GM23338 (cell line): ENCODE measurements at regions not wholly inside any gene's neighbourhood (a gene's known extent, or its start where the extent isn't known, plus 50 kb on each side); places are given as distances from the start of the nearest gene placed in this dataset.

Source experiments
- ATAC-seq: fragments of 200-7000 bp; cut with Tn5 transposase; 3 replicates; pipeline ENCODE4 v1.9.1; 2020
- DNase-seq: peaks from one replicate; pipeline ENCODE4 v3.0.0-alpha.2; 2015; ENCODE audit warnings: low spot score
- H2AFZ ChIP-seq: fragments of 200-600 bp; sonication (generic); 2 replicates; pipeline ENCODE4 v1.8.0; 2016; ENCODE audit warnings: antibody characterized with exemption, mild to moderate bottlenecking, moderate library complexity
- H3F3A ChIP-seq: fragments of 200-600 bp; sonication (generic); replicated peaks from 2 replicates; pipeline ENCODE4 v1.8.0; 2017; ENCODE audit warnings: antibody characterized with exemption, mixed run types, low read depth
- H3K27ac ChIP-seq: fragments of 200-600 bp; sonication (generic); 2 replicates; pipeline ENCODE4 v1.6.1; 2016; ENCODE audit warnings: low read depth
- H3K27me3 ChIP-seq: fragments of 200-600 bp; sonication (generic); 2 replicates; pipeline ENCODE4 v1.8.0; 2016; ENCODE audit warnings: mild to moderate bottlenecking, mixed run types, moderate library complexity; ENCODE audit not compliant: insufficient read depth
- H3K36me3 ChIP-seq: fragments of 200-600 bp; sonication (generic); 2 replicates; pipeline ENCODE4 v1.8.0; 2016; ENCODE audit warnings: mild to moderate bottlenecking; ENCODE audit not compliant: insufficient read depth
- H3K4me1 ChIP-seq: fragments of 200-600 bp; sonication (generic); 2 replicates; pipeline ENCODE4 v1.8.0; 2016; ENCODE audit warnings: mild to moderate bottlenecking, moderate library complexity; ENCODE audit not compliant: insufficient read depth
- H3K4me2 ChIP-seq: fragments of 200-600 bp; sonication (generic); 2 replicates; pipeline ENCODE4 v1.7.1; 2017; ENCODE audit warnings: mixed run types
- H3K4me3 ChIP-seq: fragments of 200-600 bp; sonication (generic); 2 replicates; pipeline ENCODE4 v1.6.1; 2016; ENCODE audit warnings: mixed run types
- H3K79me2 ChIP-seq: fragments of 200-600 bp; sonication (generic); replicated peaks from 2 replicates; pipeline ENCODE4 v1.8.0; 2017; ENCODE audit warnings: mild to moderate bottlenecking; ENCODE audit not compliant: insufficient read depth
- H3K9me2 ChIP-seq: fragments of 200-600 bp; sonication (generic); 2 replicates; pipeline ENCODE4 v1.8.0; 2017; ENCODE audit not compliant: insufficient read depth
- H4K20me1 ChIP-seq: fragments of 200-600 bp; sonication (generic); replicated peaks from 2 replicates; pipeline ENCODE4 v1.8.0; 2017; ENCODE audit warnings: mild to moderate bottlenecking; ENCODE audit not compliant: insufficient read depth
- H3K27ac Mint-ChIP-seq: 2 replicates; pipeline ENCODE4 v1.8.0; 2020; ENCODE audit warnings: inconsistent platforms, mild to moderate bottlenecking, moderate library complexity, mixed read lengths
- H3K27me3 Mint-ChIP-seq: 3 replicates; pipeline ENCODE4 v1.8.0; 2022; ENCODE audit warnings: low read depth, mild to moderate bottlenecking, moderate library complexity, mixed read lengths, inconsistent platforms; ENCODE audit not compliant: insufficient read depth, poor library complexity
- H3K36me3 Mint-ChIP-seq: 3 replicates; pipeline ENCODE4 v1.8.0; 2021; ENCODE audit warnings: low read depth, mild to moderate bottlenecking, inconsistent platforms, moderate library complexity, mixed read lengths
- H3K4me1 Mint-ChIP-seq: 3 replicates; pipeline ENCODE4 v1.8.0; 2020; ENCODE audit warnings: mild to moderate bottlenecking, inconsistent platforms, mixed read lengths
- H3K4me3 Mint-ChIP-seq: 3 replicates; pipeline ENCODE4 v1.8.0; 2021; ENCODE audit warnings: moderate library complexity, mild to moderate bottlenecking, inconsistent platforms, mixed read lengths
- H3K9me3 Mint-ChIP-seq: 3 replicates; pipeline ENCODE4 v1.8.0; 2020; ENCODE audit warnings: moderate library complexity, mild to moderate bottlenecking, inconsistent platforms, mixed read lengths
- ETS1 ChIP-seq: IDR thresholded peaks from 2 replicates; pipeline ENCODE4 v1.6.1; 2016; ENCODE audit warnings: antibody characterized with exemption
- EZH2 ChIP-seq: fragments of 200-600 bp; sonication (generic); IDR thresholded peaks from one replicate; pipeline ENCODE4 v1.8.0; 2017; ENCODE audit warnings: antibody characterized with exemption, mild to moderate bottlenecking, low read depth; ENCODE audit not compliant: unreplicated experiment
- JUNB ChIP-seq: IDR thresholded peaks from one replicate; pipeline ENCODE4 v1.6.1; 2016; ENCODE audit warnings: antibody characterized with exemption; ENCODE audit not compliant: unreplicated experiment
- REST ChIP-seq: IDR thresholded peaks from one replicate; pipeline ENCODE4 v1.6.1; 2018; ENCODE audit warnings: antibody characterized with exemption; ENCODE audit not compliant: unreplicated experiment
- STAT1 ChIP-seq: IDR thresholded peaks from one replicate; pipeline ENCODE4 v1.6.1; 2016; ENCODE audit warnings: antibody characterized with exemption; ENCODE audit not compliant: unreplicated experiment
- ZNF114 ChIP-seq: fragments of 250-450 bp; sonication (Bioruptor Pico); IDR thresholded peaks from 2 replicates; pipeline ENCODE4 v1.5.0; 2020; ENCODE audit warnings: mild to moderate bottlenecking, moderate library complexity
- ZNF462 ChIP-seq: fragments of 250-450 bp; sonication (Bioruptor Pico); IDR thresholded peaks from 2 replicates; pipeline ENCODE4 v1.5.0; 2020; ENCODE audit warnings: mild to moderate bottlenecking, moderate library complexity

- ATAC-seq (no peak), DNase-seq (no peak)
- Mint-ChIP-seq H3K27me3 (peaks cover 2% of the 10 kb centered on the region), H3K9me3 (no peaks in the 10 kb centered on the region), H3K27ac (no peak overlapping the region), H3K4me3 (no peak overlapping the region), H3K36me3 (no peaks in the 10 kb centered on the region), H3K4me1 (no peaks in the 10 kb centered on the region)
- no peaks in the 10 kb centered on the region for H3K27me3 ChIP-seq
- no peak overlapping the region for H2AFZ ChIP-seq
- H3K36me3 ChIP-seq, result no peaks in the 10 kb centered on the region
- no peaks in the 10 kb centered on the region for H3K4me1 ChIP-seq
- H3K27ac ChIP-seq, result no peak overlapping the region
- H4K20me1 ChIP-seq, result no peaks in the 10 kb centered on the region
- no peaks in the 10 kb centered on the region for H3K79me2 ChIP-seq
- H3F3A ChIP-seq, result no peaks in the 10 kb centered on the region
- no peak overlapping the region for H3K4me2 ChIP-seq
- no peak overlapping the region for H3K4me3 ChIP-seq
- TF ChIP-seq STAT1, result no peak
- no peak for TF ChIP-seq ZNF462 (CRISPR knock-in tag)
- no peak for TF ChIP-seq ZNF114
- TF ChIP-seq ETS1, result no peak
- no peak for TF ChIP-seq EZH2
- TF ChIP-seq JUNB, result no peak
- no peak for TF ChIP-seq REST
- no peaks in the 10 kb centered on the region for H3K9me2 ChIP-seq
Measured at GRCh38 chr9:27954858-27955257, 381.6 kb upstream of the C9orf72 start.
